ENCODE measurements at regions not wholly inside any gene's neighbourhood (a gene's known extent, or its start where the extent isn't known, plus 50 kb on each side); places are given as distances from the start of the nearest gene placed in this dataset.

- TF ChIP-seq MXI1 (conservative IDR thresholded peaks at IDR 0.05; ENCODE audit: poor library complexity, severe bottlenecking) (no peak), RAD21 (conservative IDR thresholded peaks at IDR 0.05) (no peak)
- TF ChIP-seq, protein P1, sequence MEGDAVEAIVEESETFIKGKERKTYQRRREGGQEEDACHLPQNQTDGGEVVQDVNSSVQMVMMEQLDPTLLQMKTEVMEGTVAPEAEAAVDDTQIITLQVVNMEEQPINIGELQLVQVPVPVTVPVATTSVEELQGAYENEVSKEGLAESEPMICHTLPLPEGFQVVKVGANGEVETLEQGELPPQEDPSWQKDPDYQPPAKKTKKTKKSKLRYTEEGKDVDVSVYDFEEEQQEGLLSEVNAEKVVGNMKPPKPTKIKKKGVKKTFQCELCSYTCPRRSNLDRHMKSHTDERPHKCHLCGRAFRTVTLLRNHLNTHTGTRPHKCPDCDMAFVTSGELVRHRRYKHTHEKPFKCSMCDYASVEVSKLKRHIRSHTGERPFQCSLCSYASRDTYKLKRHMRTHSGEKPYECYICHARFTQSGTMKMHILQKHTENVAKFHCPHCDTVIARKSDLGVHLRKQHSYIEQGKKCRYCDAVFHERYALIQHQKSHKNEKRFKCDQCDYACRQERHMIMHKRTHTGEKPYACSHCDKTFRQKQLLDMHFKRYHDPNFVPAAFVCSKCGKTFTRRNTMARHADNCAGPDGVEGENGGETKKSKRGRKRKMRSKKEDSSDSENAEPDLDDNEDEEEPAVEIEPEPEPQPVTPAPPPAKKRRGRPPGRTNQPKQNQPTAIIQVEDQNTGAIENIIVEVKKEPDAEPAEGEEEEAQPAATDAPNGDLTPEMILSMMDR (IDR thresholded peaks at IDR 0.05; ENCODE audit: poor library complexity, severe bottlenecking): no peak
- TF ChIP-seq, protein P2, sequence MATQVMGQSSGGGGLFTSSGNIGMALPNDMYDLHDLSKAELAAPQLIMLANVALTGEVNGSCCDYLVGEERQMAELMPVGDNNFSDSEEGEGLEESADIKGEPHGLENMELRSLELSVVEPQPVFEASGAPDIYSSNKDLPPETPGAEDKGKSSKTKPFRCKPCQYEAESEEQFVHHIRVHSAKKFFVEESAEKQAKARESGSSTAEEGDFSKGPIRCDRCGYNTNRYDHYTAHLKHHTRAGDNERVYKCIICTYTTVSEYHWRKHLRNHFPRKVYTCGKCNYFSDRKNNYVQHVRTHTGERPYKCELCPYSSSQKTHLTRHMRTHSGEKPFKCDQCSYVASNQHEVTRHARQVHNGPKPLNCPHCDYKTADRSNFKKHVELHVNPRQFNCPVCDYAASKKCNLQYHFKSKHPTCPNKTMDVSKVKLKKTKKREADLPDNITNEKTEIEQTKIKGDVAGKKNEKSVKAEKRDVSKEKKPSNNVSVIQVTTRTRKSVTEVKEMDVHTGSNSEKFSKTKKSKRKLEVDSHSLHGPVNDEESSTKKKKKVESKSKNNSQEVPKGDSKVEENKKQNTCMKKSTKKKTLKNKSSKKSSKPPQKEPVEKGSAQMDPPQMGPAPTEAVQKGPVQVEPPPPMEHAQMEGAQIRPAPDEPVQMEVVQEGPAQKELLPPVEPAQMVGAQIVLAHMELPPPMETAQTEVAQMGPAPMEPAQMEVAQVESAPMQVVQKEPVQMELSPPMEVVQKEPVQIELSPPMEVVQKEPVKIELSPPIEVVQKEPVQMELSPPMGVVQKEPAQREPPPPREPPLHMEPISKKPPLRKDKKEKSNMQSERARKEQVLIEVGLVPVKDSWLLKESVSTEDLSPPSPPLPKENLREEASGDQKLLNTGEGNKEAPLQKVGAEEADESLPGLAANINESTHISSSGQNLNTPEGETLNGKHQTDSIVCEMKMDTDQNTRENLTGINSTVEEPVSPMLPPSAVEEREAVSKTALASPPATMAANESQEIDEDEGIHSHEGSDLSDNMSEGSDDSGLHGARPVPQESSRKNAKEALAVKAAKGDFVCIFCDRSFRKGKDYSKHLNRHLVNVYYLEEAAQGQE (IDR thresholded peaks at IDR 0.05; ENCODE audit: borderline replicate concordance): no peak
Measured at GRCh38 chr5:154609251-154609650, 131.2 kb upstream of the HAND1 start.
